Progenitor cell of endocrine pancreas (in vitro differentiated cells): ENCODE measurements at regions not wholly inside any gene's neighbourhood (a gene's known extent, or its start where the extent isn't known, plus 50 kb on each side); places are given as distances from the start of the nearest gene placed in this dataset.
"Not testable (repeated sequence)": the region's sequence is repeated elsewhere in the genome, so short reads cannot be mapped to it uniquely, and the experiment has no call there.

ENCODE experiments used
- DNase-seq: peaks from one replicate; pipeline ENCODE4 v3.0.0; 2021; ENCODE audit warnings: low spot score; ENCODE audit not compliant: unreplicated experiment
- H3K27ac Mint-ChIP-seq: 2 replicates; pipeline ENCODE4 v1.8.0; 2021; ENCODE audit warnings: mild to moderate bottlenecking, moderate library complexity, mixed read lengths
- H3K27me3 Mint-ChIP-seq: 2 replicates; pipeline ENCODE4 v1.8.0; 2021; ENCODE audit warnings: mixed read lengths
- H3K36me3 Mint-ChIP-seq: 2 replicates; pipeline ENCODE4 v1.8.0; 2022; ENCODE audit warnings: mixed read lengths; ENCODE audit not compliant: insufficient read depth
- H3K4me1 Mint-ChIP-seq: 2 replicates; pipeline ENCODE4 v1.8.0; 2021; ENCODE audit warnings: low read depth, mixed read lengths
- H3K4me3 Mint-ChIP-seq: 2 replicates; pipeline ENCODE4 v1.8.0; 2021; ENCODE audit warnings: low read depth, mild to moderate bottlenecking, moderate library complexity, mixed read lengths
- H3K9me3 Mint-ChIP-seq: 2 replicates; pipeline ENCODE4 v1.8.0; 2021; ENCODE audit warnings: low read depth, mixed read lengths
- CTCF ChIP-seq: fragments of 200-600 bp; sonication (generic); IDR thresholded peaks from one replicate; pipeline ENCODE4 v1.5.0; 2021; ENCODE audit warnings: antibody characterized with exemption, mild to moderate bottlenecking; ENCODE audit not compliant: unreplicated experiment

GRCh38 chr13:89214185-89214584 is 1543.0 kb downstream of the SLITRK5 start:
- TF ChIP-seq CTCF = no peak
- no peak overlapping the region for H3K27ac Mint-ChIP-seq
- H3K4me3 Mint-ChIP-seq = no peak overlapping the region
- no peak for DNase-seq
- no peaks in the 10 kb centered on the region for H3K4me1 Mint-ChIP-seq
- no peaks in the 10 kb centered on the region for H3K36me3 Mint-ChIP-seq
- H3K9me3 Mint-ChIP-seq = no peaks in the 10 kb centered on the region
- H3K27me3 Mint-ChIP-seq = no peaks in the 10 kb centered on the region

GRCh38 chr13:89215319-89215718 is 1544.1 kb downstream of the SLITRK5 start:
- H3K27me3 Mint-ChIP-seq = not testable (repeated sequence)

GRCh38 chr13:89217813-89218212 is 1546.6 kb downstream of the SLITRK5 start:
- Mint-ChIP-seq H3K27ac (no peak overlapping the region), H3K27me3 (no peaks in the 10 kb centered on the region), H3K4me1 (no peaks in the 10 kb centered on the region), H3K36me3 (no peaks in the 10 kb centered on the region), H3K9me3 (peaks cover 18% of the 10 kb centered on the region), H3K4me3 (no peak overlapping the region)
- no peak for DNase-seq
- TF ChIP-seq CTCF = no peak

More at GRCh38 chr13:89215319-89215718, 1544.1 kb downstream of the SLITRK5 start:
- H3K4me1 Mint-ChIP-seq, H3K4me3 Mint-ChIP-seq, H3K9me3 Mint-ChIP-seq, H3K36me3 Mint-ChIP-seq, DNase-seq, H3K27ac Mint-ChIP-seq: not testable (repeated sequence)

GRCh38 chr13:89221557-89222158 is 1550.5 kb downstream of the SLITRK5 start:
- H3K27ac Mint-ChIP-seq = no peak overlapping the region
- H3K4me3 Mint-ChIP-seq = no peak overlapping the region
- no peaks in the 10 kb centered on the region for H3K27me3 Mint-ChIP-seq
- no peak for DNase-seq
- peaks cover 21% of the 10 kb centered on the region for H3K9me3 Mint-ChIP-seq
- H3K4me1 Mint-ChIP-seq = no peaks in the 10 kb centered on the region
- TF ChIP-seq CTCF = no peak
- no peaks in the 10 kb centered on the region for H3K36me3 Mint-ChIP-seq

GRCh38 chr13:89227356-89227755 is 1556.2 kb downstream of the SLITRK5 start:
- no peaks in the 10 kb centered on the region for H3K36me3 Mint-ChIP-seq
- H3K4me1 Mint-ChIP-seq = no peaks in the 10 kb centered on the region
- H3K4me3 Mint-ChIP-seq = no peak overlapping the region
- DNase-seq = no peak
- peaks cover 16% of the 10 kb centered on the region for H3K9me3 Mint-ChIP-seq
- no peak overlapping the region for H3K27ac Mint-ChIP-seq
- no peaks in the 10 kb centered on the region for H3K27me3 Mint-ChIP-seq
- no peak for TF ChIP-seq CTCF

- Mint-ChIP-seq H3K36me3 (no peaks in the 10 kb centered on the region), H3K9me3 (no peaks in the 10 kb centered on the region), H3K4me3 (no peak overlapping the region), H3K27ac (no peak overlapping the region), H3K4me1 (no peaks in the 10 kb centered on the region), H3K27me3 (no peaks in the 10 kb centered on the region)
- no peak for TF ChIP-seq CTCF
- no peak for DNase-seq
These were observed 1567.3 kb downstream of the SLITRK5 start for GRCh38 chr13:89238496-89238895.
